Renal cortex interstitium (tissue), 11 donors: ENCODE measurements at regions not wholly inside any gene's neighbourhood (a gene's known extent, or its start where the extent isn't known, plus 50 kb on each side); places are given as distances from the start of the nearest gene placed in this dataset.

Source experiments
- DNase-seq, 11 donors: peaks; one replicate each; pipeline ENCODE4 v3.0.0-alpha.2; 2013; ENCODE audit warnings: low read depth in 9 of 11, low spot score in 4 of 11; ENCODE audit errors: extremely low read depth in 1 of 11

DNA sequence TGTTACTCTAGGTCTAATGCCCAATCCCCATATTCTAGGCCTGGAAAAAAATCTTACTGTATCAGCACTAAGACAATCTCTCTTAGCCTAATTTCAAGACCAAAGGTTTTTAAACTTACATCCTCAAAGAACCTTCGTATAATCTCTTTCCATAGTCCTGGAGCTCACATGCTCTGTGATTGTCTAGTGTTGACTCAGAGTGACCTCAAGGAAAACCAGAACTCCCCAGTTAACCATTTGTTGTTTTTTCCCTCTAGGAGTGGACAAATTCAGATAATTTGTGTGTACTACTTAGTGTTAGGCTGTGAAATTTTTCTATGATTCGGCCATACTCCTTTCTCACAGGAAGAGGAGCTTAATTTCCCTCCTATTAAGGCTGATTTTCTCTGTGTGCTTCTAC lies 536.1 kb downstream of the SLC4A3 start:
- DNase-seq, result no peak

DNA sequence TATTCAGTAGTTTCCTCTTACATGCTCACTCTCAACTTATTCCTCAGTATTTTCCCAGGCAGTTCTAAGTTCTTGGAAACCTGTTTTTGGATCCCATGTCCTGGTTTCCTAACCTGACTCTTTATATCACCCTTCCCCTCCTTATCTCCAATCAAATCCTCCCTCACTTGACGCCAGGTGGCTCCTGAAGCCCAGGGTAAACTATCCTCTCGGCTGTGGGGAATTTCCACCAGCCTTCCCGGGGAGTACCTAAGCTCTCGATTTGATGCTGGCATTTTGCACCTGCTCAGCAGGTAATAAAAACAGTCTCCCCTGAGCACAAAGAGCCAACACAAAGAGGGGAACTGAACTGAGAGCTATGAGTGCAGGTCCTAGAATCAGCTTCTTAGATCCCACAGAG lies 538.0 kb downstream of the SLC4A3 start:
- DNase-seq, result peak in 3 of 11 donors; percentile 13 to 17 (median 16)

DNA sequence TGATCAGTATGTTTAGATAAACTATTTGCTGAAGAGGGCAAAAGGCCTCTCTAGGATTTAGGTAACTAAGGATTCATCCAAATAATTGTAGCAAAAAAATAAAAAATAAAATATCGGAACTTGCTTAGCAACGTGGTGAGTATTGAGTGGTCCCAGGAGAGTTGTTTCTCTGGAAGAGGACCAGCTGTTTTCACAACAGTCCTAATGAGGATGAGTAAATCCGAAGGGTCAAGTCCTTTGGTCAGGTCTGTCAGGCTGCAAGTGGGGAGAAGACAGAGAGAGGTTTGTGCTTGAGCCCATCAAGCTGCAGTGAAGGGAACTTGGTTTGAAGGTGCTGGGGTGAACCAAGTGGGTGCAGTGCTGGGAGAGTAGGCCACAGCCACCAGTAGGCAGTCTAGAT lies 539.2 kb downstream of the SLC4A3 start:
- no peak for DNase-seq

DNA sequence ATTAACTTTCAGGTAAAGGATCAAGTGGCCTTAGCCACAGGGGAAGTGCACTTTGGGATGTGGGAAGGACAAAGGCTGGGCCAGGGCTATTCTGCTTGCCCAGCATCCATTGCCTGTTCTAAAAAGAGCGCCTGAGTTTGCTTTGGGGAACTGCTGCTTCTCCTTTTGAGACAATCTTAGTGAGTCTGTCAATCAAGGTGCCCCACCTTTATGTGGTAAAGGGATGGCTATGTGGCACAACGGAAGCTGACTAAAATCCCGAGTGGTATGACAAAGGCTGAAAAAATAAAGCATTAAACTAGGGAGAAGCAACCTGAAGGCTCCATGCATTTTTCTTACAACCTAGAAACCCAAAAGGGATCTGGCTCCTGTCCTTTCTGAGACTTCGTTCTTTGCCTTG lies 540.5 kb downstream of the SLC4A3 start:
- no peak for DNase-seq

DNA sequence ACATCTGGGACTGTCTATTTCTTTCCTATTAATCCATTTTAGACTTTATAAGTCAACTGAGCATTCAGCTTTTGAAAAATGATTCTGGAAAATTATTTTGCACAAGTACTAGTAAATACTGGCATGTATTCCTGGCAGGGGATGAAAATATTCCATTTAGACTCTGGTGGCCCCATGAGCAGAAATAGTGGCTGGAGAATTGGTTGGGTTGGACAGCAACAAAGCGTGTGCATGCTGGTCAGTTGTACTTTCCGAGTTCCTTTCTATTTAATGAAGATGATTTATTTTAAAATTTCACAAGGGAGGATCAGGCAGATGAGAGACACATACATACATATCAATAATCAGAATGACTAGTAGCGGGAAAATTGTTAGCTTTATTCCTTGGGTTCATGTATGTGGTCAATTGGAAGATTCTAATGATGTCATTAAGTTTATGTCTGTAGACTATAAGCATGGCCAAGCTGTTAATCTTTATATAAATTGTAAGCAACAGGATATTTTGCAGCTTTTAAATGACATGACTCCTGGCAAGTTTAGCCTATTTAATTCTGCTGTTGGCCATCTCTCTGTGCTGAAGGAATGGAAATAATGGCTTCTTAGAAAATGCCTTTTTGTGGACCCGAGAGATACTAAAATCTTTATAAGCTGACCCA lies 541.6 kb downstream of the SLC4A3 start:
- no peak for DNase-seq

DNA sequence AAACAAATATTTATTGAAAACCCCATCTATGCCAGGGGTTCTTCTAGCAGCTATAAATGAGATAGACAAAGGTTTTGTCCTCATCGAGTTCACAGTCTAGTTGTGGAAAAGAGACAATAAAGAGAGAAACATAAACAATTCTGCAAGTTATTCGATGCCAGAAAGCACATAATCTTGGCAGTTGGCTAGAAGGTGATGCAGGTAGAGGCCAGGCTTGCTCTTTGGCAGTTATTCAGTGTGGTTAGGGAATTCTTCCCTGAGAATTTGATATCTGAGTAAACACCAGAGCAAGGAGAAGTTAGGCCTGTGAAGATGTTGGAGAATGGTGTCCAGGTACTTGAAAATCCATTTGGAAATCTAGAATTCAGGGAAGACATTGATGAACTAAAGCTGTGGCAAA lies 547.4 kb downstream of the SLC4A3 start:
- DNase-seq, result no peak

DNA sequence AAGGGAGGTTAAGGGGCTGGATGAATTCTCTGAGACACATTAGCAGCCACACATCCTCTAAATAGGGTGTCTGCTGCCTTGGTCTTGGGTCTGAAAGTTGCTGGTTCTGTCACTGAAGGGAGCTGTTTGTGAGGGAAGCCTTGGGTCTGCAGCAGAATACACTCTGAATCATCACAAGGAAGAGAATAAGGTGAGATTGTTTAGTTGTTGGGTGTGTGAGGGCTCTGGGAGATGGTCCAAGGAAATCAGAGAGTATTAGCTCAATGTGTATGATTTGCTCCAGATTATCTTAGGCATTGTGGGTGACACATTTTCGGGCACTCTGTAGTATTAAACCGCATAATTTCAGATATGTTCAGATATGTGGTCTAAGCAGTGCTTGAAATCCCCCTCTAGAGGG lies 548.5 kb downstream of the SLC4A3 start:
- DNase-seq, result no peak

DNA sequence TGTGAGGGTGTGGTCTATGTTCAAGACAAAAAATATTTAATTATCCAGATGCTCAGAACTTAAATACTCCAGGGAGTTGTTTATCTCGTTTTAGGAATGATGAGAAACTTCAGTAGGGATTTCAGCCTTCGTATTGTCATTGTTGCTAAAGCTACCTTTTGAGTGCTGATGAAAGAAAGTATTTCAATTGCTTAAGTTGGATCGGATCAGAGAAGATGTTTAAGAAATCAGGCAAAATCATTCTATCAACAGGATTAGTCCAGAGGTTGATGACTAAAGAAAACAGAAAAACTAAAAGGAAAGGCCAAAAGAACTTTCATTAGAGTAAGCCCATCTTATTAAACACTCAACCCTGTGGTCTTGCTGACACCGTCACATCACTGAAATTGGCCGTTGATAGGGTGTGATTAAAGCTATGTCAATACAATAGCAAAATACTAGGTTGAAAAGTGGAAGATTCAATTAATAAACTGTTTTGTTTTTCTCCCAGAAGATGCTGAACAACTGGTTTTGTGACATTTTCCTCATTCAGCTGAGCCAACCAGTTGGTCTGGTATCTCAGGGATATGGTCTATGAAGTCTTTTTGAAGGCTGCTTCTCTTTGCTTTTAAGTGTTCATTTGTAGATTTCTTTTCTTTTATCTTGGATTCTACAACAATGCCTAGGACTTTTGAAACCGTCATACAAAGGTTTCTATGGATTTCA lies 551.7 kb downstream of the SLC4A3 start:
- DNase-seq, result peak in 1 of 11 donors; percentile 15

DNA sequence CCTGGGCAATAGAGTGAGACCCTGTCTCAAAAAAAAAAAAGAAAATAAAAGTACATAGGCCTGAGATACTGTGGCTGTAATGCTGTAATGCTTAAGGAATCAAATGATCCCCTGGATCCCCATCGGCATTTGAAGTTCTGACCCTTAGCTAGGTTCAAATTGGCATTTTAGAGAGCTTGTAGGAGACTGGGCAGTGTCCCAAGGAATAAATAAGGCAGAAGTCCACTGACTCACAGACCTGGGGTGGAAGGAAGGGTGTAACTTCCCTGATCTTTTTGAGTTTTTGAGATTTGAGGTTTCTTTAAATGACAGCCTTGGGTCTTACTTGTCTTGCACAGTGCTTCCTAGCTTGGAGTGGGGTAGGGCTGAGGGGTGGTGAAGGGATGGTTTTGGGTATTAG lies 553.7 kb downstream of the SLC4A3 start:
- no peak for DNase-seq

DNA sequence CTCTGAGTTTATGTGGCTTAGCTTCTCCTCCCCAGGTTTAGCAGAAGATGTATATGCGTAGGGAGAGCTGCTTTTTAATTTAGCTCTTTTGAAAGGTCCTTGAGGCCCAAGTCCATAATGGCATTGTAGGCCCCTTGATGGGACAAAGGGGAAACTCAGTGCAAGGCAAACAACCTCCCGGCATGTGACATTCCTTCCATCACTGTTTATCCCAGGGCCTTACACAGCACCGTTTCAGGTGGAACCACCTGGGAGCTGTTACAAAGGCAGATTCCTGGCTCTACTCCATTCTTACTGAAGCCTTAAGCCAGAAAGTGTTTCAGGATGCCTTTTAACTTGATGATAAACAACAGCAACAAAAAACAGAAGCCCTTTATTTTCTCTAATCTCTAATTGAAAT lies 555.4 kb downstream of the SLC4A3 start:
- DNase-seq, result no peak

DNA sequence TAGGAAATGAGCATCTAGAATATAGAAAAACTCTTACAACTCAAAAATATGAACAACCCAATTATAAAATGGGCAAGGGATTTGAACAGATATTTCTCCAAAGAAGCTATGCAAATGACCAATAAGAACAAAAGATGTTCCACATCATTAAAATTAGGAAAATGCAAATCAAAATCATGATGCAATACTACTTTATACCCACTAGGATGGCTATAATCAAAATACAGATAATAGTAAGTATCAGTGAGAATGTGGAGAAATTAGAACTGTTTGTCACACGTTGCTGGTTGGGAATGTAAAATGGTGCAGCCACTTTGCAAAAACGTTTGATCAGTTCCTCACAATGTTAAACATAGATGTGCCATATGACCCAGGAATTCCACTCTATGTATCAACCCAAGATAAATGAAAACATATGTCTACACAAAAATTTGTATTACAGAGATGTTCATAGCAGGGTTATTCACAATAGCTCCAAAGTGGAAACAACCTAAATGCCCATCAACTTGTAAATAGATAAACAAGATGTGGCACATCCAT lies 558.4 kb downstream of the SLC4A3 start:
- no peak for DNase-seq

DNA sequence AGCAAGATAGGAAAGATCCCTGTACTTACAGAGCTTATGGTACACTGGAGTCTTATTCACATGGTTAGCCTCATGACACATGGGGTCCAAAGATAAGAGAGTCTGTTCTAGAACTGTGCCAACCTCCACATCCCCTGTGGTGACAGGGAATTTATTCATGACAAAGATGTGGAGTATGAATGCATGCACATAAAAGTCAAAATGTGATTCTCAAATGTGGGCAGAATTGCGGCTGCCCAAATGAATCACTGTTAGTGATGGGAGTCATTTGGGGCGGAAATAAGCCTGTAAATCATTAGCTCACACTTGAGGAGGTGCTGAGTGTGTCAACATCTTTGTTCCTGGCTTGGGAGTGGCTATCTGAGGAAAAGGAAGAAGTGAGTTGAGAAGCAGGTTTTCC lies 560.6 kb downstream of the SLC4A3 start:
- peak in 1 of 11 donors; percentile 9 for DNase-seq

DNA sequence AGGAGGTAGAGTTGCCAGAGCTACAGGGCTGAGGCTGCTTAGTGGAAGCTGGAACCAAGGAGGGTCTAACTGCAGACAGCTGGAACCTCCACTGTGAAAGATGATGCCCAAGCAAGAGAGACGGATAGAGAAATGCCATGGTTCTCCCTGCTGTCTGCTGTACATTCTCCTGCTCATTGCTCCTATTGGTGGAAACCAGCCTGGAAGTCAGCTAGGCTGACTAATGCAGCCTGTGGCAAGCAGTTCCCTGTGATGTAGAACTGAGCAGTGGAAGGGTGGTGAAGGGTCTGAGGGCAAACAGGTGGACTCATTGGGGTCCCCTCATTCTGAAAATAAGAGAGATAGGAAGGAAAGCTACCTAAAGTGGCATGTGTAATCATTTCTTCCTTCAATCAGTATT lies 563.6 kb downstream of the SLC4A3 start:
- DNase-seq, result no peak

DNA sequence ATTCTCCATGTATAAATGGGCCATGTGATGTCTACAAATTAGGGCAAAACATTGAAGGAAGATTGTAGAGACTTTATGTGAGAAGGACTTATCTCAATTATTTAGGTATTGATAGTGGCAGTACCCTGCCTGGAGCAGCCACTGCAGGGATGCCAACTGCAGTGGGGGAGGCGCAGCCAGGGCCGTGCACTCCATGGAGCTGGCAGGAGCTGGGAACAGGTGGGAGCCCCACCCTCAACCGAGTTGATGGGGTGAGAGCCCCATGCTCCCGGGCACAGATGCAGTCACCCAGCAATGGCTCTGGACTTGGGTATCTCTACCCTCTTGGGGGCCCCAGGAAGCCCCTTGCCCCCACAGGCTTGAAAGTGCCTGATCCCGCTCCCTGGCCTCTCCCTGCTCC lies 564.3 kb downstream of the SLC4A3 start:
- no peak for DNase-seq

DNA sequence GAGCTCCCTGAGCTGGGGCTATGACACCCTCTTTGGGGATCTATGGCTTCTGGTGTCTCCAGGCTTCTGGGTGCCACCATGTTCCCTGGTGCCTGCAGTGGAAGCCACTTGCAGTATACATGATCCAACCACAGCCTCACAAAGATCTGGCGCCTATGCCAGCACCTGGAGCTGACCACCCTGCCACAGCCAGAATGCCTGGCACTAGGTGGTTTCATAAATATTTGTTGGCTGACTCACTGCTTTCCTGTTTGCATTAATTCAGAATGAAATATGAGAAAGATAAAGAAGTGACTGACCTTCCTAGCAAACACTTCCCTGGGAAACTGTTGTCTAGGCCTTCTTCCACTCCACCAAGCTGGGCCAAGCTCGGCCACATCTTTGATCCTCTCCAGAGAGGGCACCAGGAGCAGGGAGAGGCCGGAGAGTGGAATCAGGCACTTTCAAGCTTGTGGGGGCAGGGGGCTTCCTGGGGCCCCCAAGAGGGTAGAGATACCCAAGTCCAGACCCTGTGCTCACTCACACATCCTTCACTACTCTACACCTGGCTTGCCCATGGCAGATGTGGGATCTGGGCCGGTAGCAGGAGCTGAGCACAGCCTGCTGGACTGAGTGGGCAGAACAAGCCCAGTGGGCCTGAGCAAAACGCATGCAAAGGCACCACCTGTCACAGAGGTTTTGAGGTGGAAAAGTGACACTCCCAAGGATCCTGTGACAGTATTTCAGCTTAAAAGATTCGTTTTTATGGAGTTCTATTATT lies 565.7 kb downstream of the SLC4A3 start:
- no peak for DNase-seq

DNA sequence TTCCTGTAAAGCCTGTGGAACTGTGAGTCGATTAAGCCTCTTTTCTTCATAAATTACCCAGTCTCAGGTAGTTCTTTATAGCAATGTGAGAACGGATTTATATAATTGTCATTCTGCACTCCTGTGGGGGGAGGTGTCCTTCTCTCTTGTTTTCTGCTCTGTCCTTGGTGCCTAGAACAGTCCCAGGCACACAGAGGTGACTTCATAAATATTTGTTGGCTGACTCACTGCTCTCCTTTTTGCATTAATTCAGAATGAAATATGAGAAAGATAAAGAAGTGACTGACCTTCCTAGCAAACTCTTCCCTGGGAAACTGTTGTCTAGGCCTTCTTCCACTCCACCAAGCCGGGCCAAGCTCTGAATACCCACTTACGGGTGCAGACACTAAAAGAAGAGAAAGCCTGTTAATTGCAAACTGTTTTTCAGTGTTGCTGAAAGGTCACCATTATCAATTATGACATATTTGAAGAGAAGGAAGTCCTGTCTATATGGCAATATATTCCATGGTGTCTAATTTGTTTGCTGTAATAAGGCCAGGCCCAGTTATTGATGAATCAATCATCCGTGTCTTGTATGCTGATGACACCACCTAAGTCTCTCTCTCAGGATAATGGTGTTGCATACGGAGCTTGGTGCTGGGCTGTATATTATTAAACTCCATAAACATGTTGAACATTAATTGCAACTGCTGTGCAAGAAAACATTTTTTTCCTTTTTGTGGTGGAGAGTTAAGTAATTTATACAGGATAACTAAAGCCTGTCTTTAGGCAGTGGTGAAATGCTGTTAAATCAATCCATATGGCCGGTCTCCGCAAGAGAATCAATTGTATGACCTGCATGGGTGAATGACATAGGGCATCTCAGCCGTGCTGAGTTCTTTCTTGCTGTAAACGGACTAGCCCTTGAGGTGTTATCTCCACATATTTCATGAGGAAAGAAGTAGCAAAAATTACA lies 567.5 kb downstream of the SLC4A3 start:
- no peak for DNase-seq

DNA sequence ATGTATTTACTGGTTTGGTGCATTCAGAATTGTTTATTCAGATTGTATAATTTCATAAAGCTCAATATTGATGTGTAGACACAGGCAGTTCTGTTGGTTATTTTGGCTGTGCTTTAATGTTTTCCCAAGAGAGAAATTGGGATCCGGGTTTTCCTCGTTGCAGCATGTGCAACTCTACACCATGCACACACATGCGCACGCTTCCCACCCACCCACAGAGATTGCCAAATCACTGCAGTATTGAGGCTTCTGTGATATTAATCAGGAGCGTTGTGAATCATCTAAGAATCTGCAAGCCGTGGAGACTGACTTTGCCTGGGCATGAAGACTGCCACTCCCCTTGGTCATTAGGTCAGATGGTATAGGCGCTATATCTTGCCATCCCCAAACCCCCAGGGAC lies 571.5 kb downstream of the SLC4A3 start:
- DNase-seq, result no peak

DNA sequence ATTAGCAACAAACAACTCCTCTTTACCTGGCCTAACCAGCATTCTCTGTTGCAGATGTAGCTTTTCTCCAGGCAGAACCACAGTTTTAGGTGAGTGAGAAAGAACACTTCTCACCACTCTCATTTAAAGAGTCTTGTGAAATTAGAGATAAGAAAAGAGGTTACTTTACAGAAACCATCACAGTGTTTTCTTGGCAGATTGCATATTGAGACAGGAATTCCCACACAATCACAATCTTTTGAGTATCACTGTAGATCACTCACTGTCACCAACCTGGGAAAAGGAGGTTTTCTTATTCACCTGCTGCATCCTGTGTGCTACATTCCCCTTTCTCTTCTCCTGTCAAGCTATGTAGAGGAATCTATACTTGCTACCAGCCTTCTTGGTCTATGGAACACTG lies 574.6 kb downstream of the SLC4A3 start:
- no peak for DNase-seq

DNA sequence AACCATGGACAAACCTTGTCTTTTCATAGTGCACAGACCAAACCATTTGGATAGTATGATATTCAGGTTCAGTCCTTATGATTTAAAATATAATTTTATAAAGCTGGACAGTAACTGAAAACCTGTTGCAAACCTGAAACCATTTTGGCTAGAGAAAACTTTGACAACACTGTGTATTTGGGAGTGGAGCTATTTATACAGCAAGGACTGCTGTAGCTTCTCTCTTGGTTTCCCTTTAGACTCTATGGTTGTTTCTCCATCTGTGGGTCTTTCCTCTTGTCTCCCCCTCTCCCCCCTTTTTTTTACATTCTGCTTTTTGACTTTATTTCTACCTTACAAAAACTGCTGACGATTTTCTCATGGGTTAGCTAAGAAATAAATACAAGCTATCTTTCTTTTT lies 581.7 kb downstream of the SLC4A3 start:
- DNase-seq, result no peak
